BJ (cell line): ENCODE measurements at regions not wholly inside any gene's neighbourhood (a gene's known extent, or its start where the extent isn't known, plus 50 kb on each side); places are given as distances from the start of the nearest gene placed in this dataset.

Experiments
- CTCF ChIA-PET: fragments of 350-600 bp; formaldehyde crosslinking; extraction: SDS; loops from one replicate; lab custom pipeline; 2021; ENCODE audit warnings: antibody characterized with exemption, inconsistent platforms; lab: Yijun Ruan, JAX
- POLR2A ChIA-PET: fragments of 300-600 bp; sonication (Branson Sonifier 250); formaldehyde crosslinking; extraction: SDS; loops from one replicate; lab custom pipeline; 2021; ENCODE audit warnings: antibody characterized with exemption; lab: Charles Lee
- DNase-seq: peaks from one replicate; pipeline ENCODE4 v3.0.0-alpha.2; 2011; ENCODE audit warnings: low read depth
- H3K27me3 ChIP-seq: 2 replicates; pipeline ENCODE4 v1.6.0; 2011; ENCODE audit warnings: low read length; ENCODE audit not compliant: control insufficient read depth, insufficient read depth
- H3K36me3 ChIP-seq: 2 replicates; pipeline ENCODE4 v1.5.1; 2011; ENCODE audit warnings: low read length; ENCODE audit not compliant: control insufficient read depth, insufficient read depth
- H3K4me3 ChIP-seq: 2 replicates; pipeline ENCODE4 v1.5.1; 2011; ENCODE audit warnings: low read depth, mild to moderate bottlenecking, control low read depth, low read length
- TF ChIP-seq, protein P1 (sequence below): IDR thresholded peaks from 2 replicates; pipeline ENCODE4 v1.5.1; 2011; ENCODE audit warnings: low read depth, mild to moderate bottlenecking, control low read depth, inconsistent platforms, low read length, moderate library complexity; ENCODE audit not compliant: insufficient read depth

DNA sequence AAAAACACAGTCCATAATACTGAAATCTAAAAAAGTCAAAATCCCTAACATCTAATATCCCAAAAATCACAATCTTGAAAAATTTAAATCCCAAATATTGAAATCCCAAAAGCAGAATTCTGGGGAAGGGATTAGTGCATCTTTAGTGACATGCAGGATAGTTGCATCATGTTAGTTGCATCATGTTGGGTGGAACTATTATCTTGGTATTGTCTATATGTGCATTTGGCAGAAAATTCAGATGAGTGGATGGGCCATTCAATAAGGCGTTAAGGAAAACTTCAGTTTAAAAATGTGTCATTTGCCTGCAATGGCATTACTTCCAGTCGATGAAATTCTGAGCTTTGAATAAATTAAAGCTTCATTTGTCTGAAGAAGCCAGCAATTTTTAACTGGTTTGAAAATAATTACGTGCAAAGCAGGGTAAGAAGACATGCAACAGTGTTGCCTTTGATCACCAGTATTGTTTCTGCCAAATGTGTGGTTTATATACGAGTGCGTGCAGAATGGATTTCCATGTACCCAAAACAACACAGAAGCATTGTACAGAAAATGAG, 221.4 kb upstream of the NFE2L3 start:
- CTCF ChIA-PET, result interaction anchor here (1.0 to 1.5 kb wide), 4 partner anchors 10 to 39 kb away, joined by 3 to 4 read pairs (median 4); no protein-coding TSS in a partner anchor

DNA sequence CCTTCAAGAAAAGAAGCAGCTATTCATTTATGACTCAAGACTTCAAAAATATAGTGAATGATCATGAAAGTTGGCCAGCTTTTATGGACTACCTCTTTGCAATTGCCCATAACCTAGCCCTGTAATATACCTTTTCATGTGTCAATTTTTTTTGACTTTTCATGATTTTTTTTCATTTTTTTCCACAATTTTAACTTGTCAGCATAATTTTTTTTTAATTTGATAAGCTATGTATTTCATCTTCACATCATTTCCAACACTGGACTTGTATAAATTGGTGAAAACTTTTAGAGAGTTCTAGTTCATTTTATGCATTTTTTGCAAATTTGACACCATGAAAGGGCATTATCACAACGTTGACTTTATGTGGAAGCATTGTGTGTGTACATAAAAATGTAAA, 220.8 kb upstream of the NFE2L3 start:
- H3K4me3 ChIP-seq, result no peak overlapping the region
- CTCF ChIA-PET, result interaction anchor here (0.6 to 1.5 kb wide), 3 partner anchors 9 to 36 kb away, joined by 3 to 4 read pairs (median 3); no protein-coding TSS in a partner anchor
- no peaks in the 10 kb centered on the region for H3K36me3 ChIP-seq
- TF ChIP-seq, protein P1, sequence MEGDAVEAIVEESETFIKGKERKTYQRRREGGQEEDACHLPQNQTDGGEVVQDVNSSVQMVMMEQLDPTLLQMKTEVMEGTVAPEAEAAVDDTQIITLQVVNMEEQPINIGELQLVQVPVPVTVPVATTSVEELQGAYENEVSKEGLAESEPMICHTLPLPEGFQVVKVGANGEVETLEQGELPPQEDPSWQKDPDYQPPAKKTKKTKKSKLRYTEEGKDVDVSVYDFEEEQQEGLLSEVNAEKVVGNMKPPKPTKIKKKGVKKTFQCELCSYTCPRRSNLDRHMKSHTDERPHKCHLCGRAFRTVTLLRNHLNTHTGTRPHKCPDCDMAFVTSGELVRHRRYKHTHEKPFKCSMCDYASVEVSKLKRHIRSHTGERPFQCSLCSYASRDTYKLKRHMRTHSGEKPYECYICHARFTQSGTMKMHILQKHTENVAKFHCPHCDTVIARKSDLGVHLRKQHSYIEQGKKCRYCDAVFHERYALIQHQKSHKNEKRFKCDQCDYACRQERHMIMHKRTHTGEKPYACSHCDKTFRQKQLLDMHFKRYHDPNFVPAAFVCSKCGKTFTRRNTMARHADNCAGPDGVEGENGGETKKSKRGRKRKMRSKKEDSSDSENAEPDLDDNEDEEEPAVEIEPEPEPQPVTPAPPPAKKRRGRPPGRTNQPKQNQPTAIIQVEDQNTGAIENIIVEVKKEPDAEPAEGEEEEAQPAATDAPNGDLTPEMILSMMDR, result no peak
- POLR2A ChIA-PET, result no interaction called here
- no peaks in the 10 kb centered on the region for H3K27me3 ChIP-seq
- no peak for DNase-seq

More for the DNA sequence above, 221.4 kb upstream of the NFE2L3 start:
- no peak for DNase-seq
- H3K27me3 ChIP-seq, result no peaks in the 10 kb centered on the region
- TF ChIP-seq, protein P1, result no peak
- no peaks in the 10 kb centered on the region for H3K36me3 ChIP-seq
- no peak overlapping the region for H3K4me3 ChIP-seq
- POLR2A ChIA-PET, result no interaction called here

DNA sequence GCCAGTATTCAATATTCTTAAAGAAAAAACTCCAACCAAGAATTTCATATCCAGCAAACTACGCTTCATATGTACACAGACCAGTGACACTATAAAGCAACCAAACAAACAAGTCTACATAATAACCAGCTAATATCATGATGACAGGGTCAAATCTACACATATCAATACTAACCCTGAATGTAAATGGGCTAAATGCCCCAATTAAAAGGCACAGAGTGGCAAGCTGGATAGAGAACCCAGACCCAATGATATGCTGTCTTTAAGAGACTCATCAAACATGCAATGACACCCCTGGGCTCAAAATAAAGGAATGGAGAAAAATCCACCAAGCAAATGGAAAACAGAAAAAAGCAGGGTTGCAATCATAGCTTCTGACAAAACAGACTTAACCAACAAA, 218.1 kb upstream of the NFE2L3 start:
- POLR2A ChIA-PET, result no interaction called here
- CTCF ChIA-PET, result interaction anchor here (0.8 kb wide), 1 partner anchor 113 kb away, joined by 3 read pairs; no protein-coding TSS in a partner anchor
- Histone ChIP-seq H3K36me3 (no peaks in the 10 kb centered on the region), H3K4me3 (no peak overlapping the region), H3K27me3 (no peaks in the 10 kb centered on the region)
- DNase-seq, result no peak
- TF ChIP-seq, protein P1, result no peak

DNA sequence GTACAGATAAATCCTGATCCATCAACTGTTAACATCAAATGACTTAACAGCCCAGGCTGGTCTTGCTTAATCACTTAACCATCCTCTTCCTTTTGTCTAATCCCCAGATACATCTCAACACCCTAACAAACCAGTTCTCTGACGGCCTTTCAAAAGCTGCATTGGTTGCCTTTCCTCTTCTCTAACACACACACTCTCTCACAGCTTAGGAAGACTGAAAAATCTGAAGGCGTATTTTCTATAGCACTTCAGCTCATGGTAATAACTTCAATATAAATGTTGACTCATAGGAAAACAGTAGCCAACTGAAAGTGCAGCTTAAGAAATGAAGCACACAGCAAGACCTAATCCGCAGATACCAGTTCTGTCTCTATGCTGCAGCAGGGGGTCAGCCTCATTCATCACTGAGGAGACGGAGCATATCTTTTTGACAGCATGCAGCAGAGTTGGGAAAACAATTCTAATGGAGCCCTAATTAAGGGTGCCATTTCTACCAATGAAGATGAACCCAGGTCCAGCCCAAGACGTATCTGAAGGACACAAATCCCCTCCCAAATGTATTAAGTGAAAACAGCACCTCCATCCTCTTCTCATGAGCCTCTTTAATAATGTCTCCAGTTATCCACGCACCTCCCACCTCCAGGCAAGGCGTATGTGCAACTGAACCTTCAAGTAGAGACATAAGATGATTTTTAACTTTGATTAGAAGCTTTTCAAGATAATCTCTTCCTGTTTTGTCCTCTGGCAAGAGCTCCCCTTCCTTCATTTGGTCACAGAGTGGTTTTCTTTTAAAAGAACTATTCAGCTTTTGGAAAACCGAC, 211.7 kb upstream of the NFE2L3 start:
- TF ChIP-seq, protein P1, result no peak
- Histone ChIP-seq H3K36me3 (no peaks in the 10 kb centered on the region), H3K27me3 (no peaks in the 10 kb centered on the region), H3K4me3 (no peak overlapping the region)
- ChIA-PET POLR2A (no interaction called here), CTCF (interaction anchor here (0.8 kb wide), 1 partner anchor 9 kb away, joined by 3 read pairs; no protein-coding TSS in a partner anchor)
- no peak for DNase-seq

DNA sequence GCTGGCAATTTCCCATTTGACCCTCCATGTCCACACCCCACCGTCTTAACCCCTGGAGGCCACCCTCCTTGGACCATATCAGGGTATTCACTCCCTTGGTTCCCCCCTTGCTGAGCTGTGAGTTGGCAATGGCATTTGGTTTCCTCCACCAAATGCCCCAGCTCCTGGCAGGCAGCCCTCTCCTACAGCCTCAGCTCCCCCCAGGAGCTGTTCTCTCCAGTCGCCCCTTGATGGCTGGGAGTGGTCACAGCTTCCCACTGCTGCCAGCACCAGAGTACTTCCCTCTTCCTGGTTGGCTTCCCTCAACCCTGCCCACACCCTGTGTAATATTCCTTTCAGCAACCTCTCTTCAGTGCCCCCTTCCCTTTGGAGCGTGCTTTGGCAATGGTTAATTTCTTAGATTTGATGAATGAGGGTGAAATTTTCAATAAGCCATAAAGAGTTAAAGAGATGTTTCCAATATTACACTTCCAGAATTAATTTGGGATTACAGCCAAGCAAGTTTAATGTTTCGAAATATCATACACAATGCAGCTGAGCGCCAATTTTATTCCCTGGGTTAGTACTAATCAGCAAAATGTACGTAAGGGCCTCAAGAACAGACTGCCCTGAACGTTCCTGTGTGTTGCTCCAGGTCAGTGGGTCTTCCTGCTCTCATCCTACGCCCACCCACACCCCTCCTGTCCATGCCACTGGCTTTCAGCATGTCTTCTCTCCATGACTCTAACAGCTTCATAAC, 207.1 kb upstream of the NFE2L3 start:
- ChIA-PET POLR2A (no interaction called here), CTCF (no interaction called here)
- TF ChIP-seq, protein P1, result no peak
- Histone ChIP-seq H3K4me3 (no peak overlapping the region), H3K27me3 (peaks cover 6% of the 10 kb centered on the region), H3K36me3 (no peaks in the 10 kb centered on the region)
- no peak for DNase-seq
